ENCODE measurements at regions not wholly inside any gene's neighbourhood (a gene's known extent, or its start where the extent isn't known, plus 50 kb on each side); places are given as distances from the start of the nearest gene placed in this dataset.

DNA sequence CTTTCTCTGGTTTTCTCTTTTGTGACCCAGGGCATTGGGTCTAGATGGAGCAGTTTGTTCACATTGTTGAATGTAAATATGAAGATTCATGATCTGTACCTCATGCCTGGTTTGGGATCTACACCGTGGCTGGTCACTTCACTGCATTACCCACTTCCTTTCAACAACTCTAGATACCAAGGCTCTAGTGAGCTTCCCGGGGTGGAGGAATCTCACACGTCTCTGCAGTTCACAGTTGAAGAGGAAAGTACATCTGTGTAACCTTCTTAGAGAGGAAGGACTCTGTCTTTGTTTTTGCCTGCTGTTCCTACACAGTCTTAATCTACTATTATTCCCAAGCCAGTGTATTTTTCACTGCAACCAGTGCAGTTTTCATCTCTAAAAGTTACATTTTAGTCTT is 574.8 kb downstream of the MBD2 start:
- H3K4me2 ChIP-seq (ENCODE audit: low read length): no peak overlapping the region
- H3K4me3 ChIP-seq (ENCODE audit: low read length): no peak overlapping the region

DNA sequence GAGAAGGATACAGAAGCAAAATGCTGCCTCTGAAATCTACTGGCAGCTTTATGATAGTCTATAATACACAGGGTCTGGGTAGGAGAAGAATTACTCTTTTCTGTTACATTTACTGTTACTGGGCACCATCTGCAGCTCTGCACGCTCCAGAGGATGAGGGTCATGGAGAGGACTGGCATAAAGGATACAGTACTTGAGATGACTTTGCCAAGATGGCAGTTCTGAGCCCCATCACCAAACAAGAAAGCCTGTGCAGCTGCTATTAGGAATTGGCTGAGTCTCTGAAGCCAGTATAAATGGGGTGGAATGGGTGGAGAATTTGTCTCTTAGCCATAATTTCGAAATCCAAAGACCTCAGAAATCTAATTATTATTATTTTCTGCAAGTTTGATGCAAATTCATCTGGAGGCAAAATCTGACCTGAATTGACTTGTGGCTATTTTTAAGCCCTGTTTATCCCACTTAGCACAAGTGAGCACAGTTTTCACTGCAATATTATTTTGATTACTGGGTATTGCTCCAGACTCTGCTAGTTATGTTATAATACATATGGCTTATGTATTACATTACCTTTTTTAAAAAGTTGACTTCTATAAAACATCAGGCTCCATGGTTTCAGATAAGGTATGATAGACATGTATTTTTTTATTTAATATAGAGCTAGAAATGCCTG is 579.5 kb downstream of the MBD2 start:
- Histone ChIP-seq H4K20me1 (ENCODE audit: insufficient read depth, low read length) (no peaks in the 10 kb centered on the region), H3K9ac (ENCODE audit: low read length) (no peak overlapping the region), H3K4me1 (ENCODE audit: low read length) (no peaks in the 10 kb centered on the region), H3K36me3 (replicated peaks; ENCODE audit: low read depth, low read length) (no peaks in the 10 kb centered on the region), H3K27me3 (ENCODE audit: low read depth, low read length) (no peaks in the 10 kb centered on the region), H2AFZ (ENCODE audit: low read depth, low read length) (no peak overlapping the region), H3K4me3 (ENCODE audit: low read length) (no peak overlapping the region), H3K79me2 (ENCODE audit: low read length) (no peaks in the 10 kb centered on the region), H3K27ac (ENCODE audit: low read length) (no peak overlapping the region), H3K4me2 (ENCODE audit: low read length) (no peak overlapping the region), H3K9me3 (ENCODE audit: insufficient read depth, low read length) (no peaks in the 10 kb centered on the region)
- TF ChIP-seq CTCF (IDR thresholded peaks at IDR 0.05; ENCODE audit: low read depth, low read length): no peak
- no peak for TF ChIP-seq EZH2phosphoT487 (IDR thresholded peaks at IDR 0.05; ENCODE audit: low read depth)

More for the DNA sequence above, 574.8 kb downstream of the MBD2 start:
- no peaks in the 10 kb centered on the region for H3K79me2 ChIP-seq (ENCODE audit: low read length)
- H3K4me1 ChIP-seq (ENCODE audit: low read length): peaks cover 17% of the 10 kb centered on the region
- H3K36me3 ChIP-seq (replicated peaks; ENCODE audit: low read depth, low read length): no peaks in the 10 kb centered on the region
- no peaks in the 10 kb centered on the region for H3K27me3 ChIP-seq (ENCODE audit: low read depth, low read length)
- TF ChIP-seq EZH2phosphoT487 (IDR thresholded peaks at IDR 0.05; ENCODE audit: low read depth) (no peak), CTCF (IDR thresholded peaks at IDR 0.05; ENCODE audit: low read depth, low read length) (no peak)
- no peak overlapping the region for H3K9ac ChIP-seq (ENCODE audit: low read length)
- no peaks in the 10 kb centered on the region for H4K20me1 ChIP-seq (ENCODE audit: insufficient read depth, low read length)
- H2AFZ ChIP-seq (ENCODE audit: low read depth, low read length): 0 out of 2 replicates have a peak overlapping the region, but pooled peaks have one; percentile 4
- no peaks in the 10 kb centered on the region for H3K9me3 ChIP-seq (ENCODE audit: insufficient read depth, low read length)
- H3K27ac ChIP-seq (ENCODE audit: low read length): no peak overlapping the region

DNA sequence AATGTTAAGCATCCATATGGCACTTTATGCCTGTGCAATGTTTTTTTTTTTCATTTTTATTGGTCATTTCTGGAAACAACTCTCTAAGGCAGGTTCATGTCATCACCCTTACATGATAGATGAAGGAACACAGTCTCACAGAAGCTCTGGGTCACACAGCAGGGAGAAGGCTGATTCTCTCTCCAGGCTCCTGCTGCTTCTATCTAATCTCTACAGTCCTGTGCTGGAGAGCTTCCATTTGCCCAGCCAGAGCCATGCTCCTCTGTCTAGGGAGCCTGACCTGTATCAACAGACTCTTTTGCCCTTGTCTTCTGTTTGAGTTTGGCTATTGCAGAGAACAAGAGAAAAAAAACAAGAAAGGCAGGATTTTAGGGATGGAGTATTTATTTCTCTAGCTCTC is 584.8 kb downstream of the MBD2 start:
- Histone ChIP-seq H3K27ac (ENCODE audit: low read length) (no peak overlapping the region), H4K20me1 (ENCODE audit: insufficient read depth, low read length) (no peaks in the 10 kb centered on the region), H3K9ac (ENCODE audit: low read length) (no peak overlapping the region), H2AFZ (ENCODE audit: low read depth, low read length) (no peak overlapping the region), H3K79me2 (ENCODE audit: low read length) (no peaks in the 10 kb centered on the region), H3K27me3 (ENCODE audit: low read depth, low read length) (no peaks in the 10 kb centered on the region), H3K9me3 (ENCODE audit: insufficient read depth, low read length) (no peaks in the 10 kb centered on the region), H3K4me1 (ENCODE audit: low read length) (no peaks in the 10 kb centered on the region), H3K36me3 (replicated peaks; ENCODE audit: low read depth, low read length) (no peaks in the 10 kb centered on the region), H3K4me3 (ENCODE audit: low read length) (no peak overlapping the region), H3K4me2 (ENCODE audit: low read length) (no peak overlapping the region)
- no peak for TF ChIP-seq CTCF (IDR thresholded peaks at IDR 0.05; ENCODE audit: low read depth, low read length)

DNA sequence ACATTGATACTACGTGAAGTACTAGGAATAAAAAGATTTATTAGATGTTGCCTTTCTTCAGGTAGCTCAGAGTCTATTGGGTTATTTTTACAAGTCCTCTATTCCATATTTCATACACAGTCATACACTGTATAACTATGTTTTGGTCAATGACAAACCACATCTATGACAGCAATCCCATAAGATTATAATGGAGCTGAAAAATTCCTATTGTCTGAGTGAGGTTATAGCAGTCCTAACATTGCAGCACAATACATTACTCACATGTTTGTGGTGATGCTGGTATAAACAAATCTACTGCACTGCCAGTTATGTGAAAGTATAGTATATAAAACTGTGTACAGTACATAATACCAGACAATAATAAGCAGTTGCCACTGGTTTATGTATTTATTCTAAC is 595.1 kb downstream of the MBD2 start:
- 0 out of 2 replicates have a peak, but pooled peaks cover 4% of the 10 kb centered on the region for H3K9me3 ChIP-seq (ENCODE audit: insufficient read depth, low read length)
- H3K4me1 ChIP-seq (ENCODE audit: low read length): no peaks in the 10 kb centered on the region
- H3K4me2 ChIP-seq (ENCODE audit: low read length): no peak overlapping the region
- H3K36me3 ChIP-seq (replicated peaks; ENCODE audit: low read depth, low read length): no peaks in the 10 kb centered on the region
- H3K4me3 ChIP-seq (ENCODE audit: low read length): no peak overlapping the region
- H3K79me2 ChIP-seq (ENCODE audit: low read length): no peaks in the 10 kb centered on the region
- H2AFZ ChIP-seq (ENCODE audit: low read depth, low read length): no peak overlapping the region
- no peaks in the 10 kb centered on the region for H4K20me1 ChIP-seq (ENCODE audit: insufficient read depth, low read length)
- no peak overlapping the region for H3K27ac ChIP-seq (ENCODE audit: low read length)
- no peak overlapping the region for H3K9ac ChIP-seq (ENCODE audit: low read length)
- no peaks in the 10 kb centered on the region for H3K27me3 ChIP-seq (ENCODE audit: low read depth, low read length)
- TF ChIP-seq EZH2phosphoT487 (IDR thresholded peaks at IDR 0.05; ENCODE audit: low read depth) (no peak), CTCF (IDR thresholded peaks at IDR 0.05; ENCODE audit: low read depth, low read length) (no peak)
